ENCODE measurements at regions not wholly inside any gene's neighbourhood (a gene's known extent, or its start where the extent isn't known, plus 50 kb on each side); places are given as distances from the start of the nearest gene placed in this dataset.

GRCh38 chr5:58911270-58911669, 328.4 kb downstream of the RAB3C start:
- POLR2A ChIA-PET = no interaction called here

GRCh38 chr5:58912116-58912515, 329.2 kb downstream of the RAB3C start:
- Mint-ChIP-seq H3K27me3 (no peaks in the 10 kb centered on the region), H3K27ac (no peak overlapping the region), H3K4me1 (ENCODE audit: low read depth) (no peaks in the 10 kb centered on the region), H3K9me3 (no peaks in the 10 kb centered on the region), H3K36me3 (ENCODE audit: low read depth) (no peaks in the 10 kb centered on the region), H3K4me3 (no peak overlapping the region)
- ChIA-PET CTCF (interaction anchor here (0.8 kb wide), 1 partner anchor 24 kb away, joined by 3 read pairs; no protein-coding TSS in a partner anchor), POLR2A (no interaction called here)
- ATAC-seq (no peak), DNase-seq (no peak)
- intact Hi-C loops (cut with micrococcal nuclease) = no loop called here
- TF ChIP-seq CTCF (IDR thresholded peaks at IDR 0.05) = no peak

More at GRCh38 chr5:58911270-58911669, 328.4 kb downstream of the RAB3C start:
- H3K27me3 Mint-ChIP-seq = no peaks in the 10 kb centered on the region
- intact Hi-C loops (cut with micrococcal nuclease) = no loop called here
- no peak for TF ChIP-seq CTCF (IDR thresholded peaks at IDR 0.05)
- no peak overlapping the region for H3K4me3 Mint-ChIP-seq
- H3K36me3 Mint-ChIP-seq (ENCODE audit: low read depth) = no peaks in the 10 kb centered on the region
- no peak overlapping the region for H3K27ac Mint-ChIP-seq
- H3K4me1 Mint-ChIP-seq (ENCODE audit: low read depth) = no peaks in the 10 kb centered on the region
- CTCF ChIA-PET = no interaction called here
- ATAC-seq (no peak), DNase-seq (no peak)
- no peaks in the 10 kb centered on the region for H3K9me3 Mint-ChIP-seq

GRCh38 chr5:58913406-58913990, 330.6 kb downstream of the RAB3C start:
- no peaks in the 10 kb centered on the region for H3K36me3 Mint-ChIP-seq (ENCODE audit: low read depth)
- no peaks in the 10 kb centered on the region for H3K4me1 Mint-ChIP-seq (ENCODE audit: low read depth)
- H3K27ac Mint-ChIP-seq = no peak overlapping the region
- no peaks in the 10 kb centered on the region for H3K27me3 Mint-ChIP-seq
- no peak for ATAC-seq
- POLR2A ChIA-PET = no interaction called here
- no peak for DNase-seq
- H3K4me3 Mint-ChIP-seq = no peak overlapping the region
- CTCF ChIA-PET = interaction anchor here (1.0 to 1.3 kb wide), 2 partner anchors 20 to 27 kb away, joined by 4 read pairs; no protein-coding TSS in a partner anchor
- no peaks in the 10 kb centered on the region for H3K9me3 Mint-ChIP-seq
- intact Hi-C loops (cut with micrococcal nuclease) = no loop called here
- no peak for TF ChIP-seq CTCF (IDR thresholded peaks at IDR 0.05)

- ChIA-PET POLR2A (no interaction called here), CTCF (interaction anchor here (0.9 kb wide), 1 partner anchor 10 kb away, joined by 3 read pairs; no protein-coding TSS in a partner anchor)
- no peaks in the 10 kb centered on the region for H3K9me3 Mint-ChIP-seq
- intact Hi-C loops (cut with micrococcal nuclease) = no loop called here
- no peaks in the 10 kb centered on the region for H3K36me3 Mint-ChIP-seq (ENCODE audit: low read depth)
- H3K27me3 Mint-ChIP-seq = no peaks in the 10 kb centered on the region
- H3K4me3 Mint-ChIP-seq = no peak overlapping the region
- no peak for ATAC-seq
- DNase-seq = no peak
- TF ChIP-seq CTCF (IDR thresholded peaks at IDR 0.05) = no peak
- peaks cover 2% of the 10 kb centered on the region for H3K4me1 Mint-ChIP-seq (ENCODE audit: low read depth)
- no peak overlapping the region for H3K27ac Mint-ChIP-seq
These were observed 335.3 kb downstream of the RAB3C start for GRCh38 chr5:58918021-58918729.

Data from activated CD8-positive, alpha-beta T cell treated with anti-CD3 and anti-CD28 coated beads for 36 hours (primary cell).